Stomach (tissue), 4 donors: ENCODE measurements at regions not wholly inside any gene's neighbourhood (a gene's known extent, or its start where the extent isn't known, plus 50 kb on each side); places are given as distances from the start of the nearest gene placed in this dataset.

ENCODE experiments used
- CTCF ChIP-seq, 7 experiments: fragments of 450-650 bp in 4 of 7; fragments of 200-600 bp in 3 of 7; sonication (generic) in 3 of 7; IDR thresholded peaks; one replicate each; pipeline ENCODE4 v1.5.1; 2016 to 2019; ENCODE audit warnings: antibody characterized with exemption in 7 of 7, control low read depth in 2 of 7, mild to moderate bottlenecking in 1 of 7
- EP300 ChIP-seq: sonication (generic); formaldehyde crosslinking; IDR thresholded peaks from one replicate; pipeline ENCODE4 v1.6.1; 2017; ENCODE audit warnings: antibody characterized with exemption
- POLR2A ChIP-seq, 4 donors: fragments of 450-650 bp; IDR thresholded peaks; one replicate each; pipeline ENCODE4 v1.6.1; 2016; ENCODE audit warnings: antibody characterized with exemption in 4 of 4, control low read depth in 2 of 4, mild to moderate bottlenecking in 1 of 4, moderate library complexity in 1 of 4
- POLR2AphosphoS5 ChIP-seq, 3 donors: sonication (generic); formaldehyde crosslinking; IDR thresholded peaks; one replicate each; pipeline ENCODE4 v1.6.1; 2016; ENCODE audit warnings: antibody characterized with exemption in 3 of 3

- no peak for TF ChIP-seq POLR2AphosphoS5 (IDR thresholded peaks at IDR 0.05)
- no peak for TF ChIP-seq CTCF (IDR thresholded peaks at IDR 0.05)
- TF ChIP-seq POLR2A (IDR thresholded peaks at IDR 0.05): no peak
- no peak for TF ChIP-seq EP300
Observed at GRCh38 chr4:157957905-157958304, 214.9 kb downstream of the GASK1B start.
